ENCODE measurements at regions not wholly inside any gene's neighbourhood (a gene's known extent, or its start where the extent isn't known, plus 50 kb on each side); places are given as distances from the start of the nearest gene placed in this dataset.
"Not testable (repeated sequence)": the region's sequence is repeated elsewhere in the genome, so short reads cannot be mapped to it uniquely, and the experiment has no call there.

GRCh38 chrX:128759745-128760144 is 707.5 kb upstream of the ACTRT1 start:
- no peak for DNase-seq

- DNase-seq, result no peak
Observed at GRCh38 chrX:128759177-128759576, 707.0 kb upstream of the ACTRT1 start.

GRCh38 chrX:128754130-128754529 is 701.9 kb upstream of the ACTRT1 start:
- no peak for DNase-seq

- DNase-seq, result no peak
Observed at GRCh38 chrX:128739539-128739938, 687.3 kb upstream of the ACTRT1 start.

GRCh38 chrX:128728943-128729342 is 676.7 kb upstream of the ACTRT1 start:
- DNase-seq, result no peak

GRCh38 chrX:128717635-128718578 is 665.7 kb upstream of the ACTRT1 start:
- DNase-seq, result no peak

GRCh38 chrX:128714425-128714824 is 662.2 kb upstream of the ACTRT1 start:
- no peak for DNase-seq

GRCh38 chrX:128699716-128700285 is 647.6 kb upstream of the ACTRT1 start:
- DNase-seq, result no peak

GRCh38 chrX:128698573-128699181 is 646.5 kb upstream of the ACTRT1 start:
- DNase-seq, result no peak

GRCh38 chrX:128691872-128692271 is 639.7 kb upstream of the ACTRT1 start:
- no peak for DNase-seq

GRCh38 chrX:128685387-128685786 is 633.2 kb upstream of the ACTRT1 start:
- no peak for DNase-seq

GRCh38 chrX:128676651-128677050 is 624.4 kb upstream of the ACTRT1 start:
- DNase-seq, result no peak

- DNase-seq, result not testable (repeated sequence)
Observed at GRCh38 chrX:128674326-128675086, 622.3 kb upstream of the ACTRT1 start.

GRCh38 chrX:128664211-128664610 is 612.0 kb upstream of the ACTRT1 start:
- DNase-seq, result no peak

GRCh38 chrX:128653524-128654060 is 601.4 kb upstream of the ACTRT1 start:
- no peak for DNase-seq

- DNase-seq, result no peak
Observed at GRCh38 chrX:128650326-128650725, 598.1 kb upstream of the ACTRT1 start.

- peak in 1 of 2 donors; percentile 0 for DNase-seq
Observed at GRCh38 chrX:128634754-128635153, 582.6 kb upstream of the ACTRT1 start.

GRCh38 chrX:128623361-128623760 is 571.2 kb upstream of the ACTRT1 start:
- no peak for DNase-seq

- DNase-seq, result no peak
Observed at GRCh38 chrX:128622296-128622695, 570.1 kb upstream of the ACTRT1 start.

- no peak for DNase-seq
Observed at GRCh38 chrX:128619490-128619889, 567.3 kb upstream of the ACTRT1 start.

GRCh38 chrX:128616933-128617332 is 564.7 kb upstream of the ACTRT1 start:
- no peak for DNase-seq

GRCh38 chrX:128606817-128607216 is 554.6 kb upstream of the ACTRT1 start:
- DNase-seq, result not testable (repeated sequence)

GRCh38 chrX:128606357-128606756 is 554.2 kb upstream of the ACTRT1 start:
- DNase-seq, result not testable (repeated sequence)
